Keratinocyte (primary cell): ENCODE measurements at regions not wholly inside any gene's neighbourhood (a gene's known extent, or its start where the extent isn't known, plus 50 kb on each side); places are given as distances from the start of the nearest gene placed in this dataset.

ENCODE experiments used
- CTCF ChIP-seq, 3 experiments: IDR thresholded peaks in 1 of 3; conservative IDR thresholded peaks in 1 of 3; optimal IDR thresholded peaks in 1 of 3; 2 replicates in 2 of 3; 3 replicates in 1 of 3; pipeline versions ENCODE3 to v1.5.1; 2011; ENCODE audit warnings: low read length in 3 of 3, mild to moderate bottlenecking in 3 of 3, moderate library complexity in 2 of 3, control low read depth in 1 of 3, inconsistent platforms in 1 of 3; ENCODE audit not compliant: insufficient read depth in 2 of 3; ENCODE audit errors: extremely low read depth in 1 of 3
- EZH2 ChIP-seq: IDR thresholded peaks from one replicate; pipeline ENCODE4 v1.6.1; 2012; ENCODE audit warnings: inconsistent platforms, mild to moderate bottlenecking, low read length, moderate library complexity

- no peak for TF ChIP-seq CTCF (optimal IDR thresholded peaks at IDR 0.05 in 1 of 3, IDR thresholded peaks at IDR 0.05 in 1 of 3, conservative IDR thresholded peaks at IDR 0.05 in 1 of 3; ENCODE audit: extremely low read depth in 1 of 3, insufficient read depth in 2 of 3, low read length in 3 of 3)
- no peak for TF ChIP-seq EZH2
These were observed 208.5 kb downstream of the TMEM161B start for GRCh38 chr5:88060194-88060593.
